Mesendoderm (in vitro differentiated cells): ENCODE measurements at regions not wholly inside any gene's neighbourhood (a gene's known extent, or its start where the extent isn't known, plus 50 kb on each side); places are given as distances from the start of the nearest gene placed in this dataset.

Experiments used
- DNase-seq: peaks from one replicate; pipeline ENCODE4 v3.0.0; 2013
- H2AK5ac ChIP-seq: 2 replicates; pipeline ENCODE4 v1.6.1; 2013; ENCODE audit warnings: low read length, inconsistent platforms
- H2BK120ac ChIP-seq: 2 replicates; pipeline ENCODE4 v1.6.1; 2013; ENCODE audit warnings: low read depth, mild to moderate bottlenecking, low read length, moderate library complexity, mixed read lengths
- H2BK15ac ChIP-seq: replicated peaks from 2 replicates; pipeline ENCODE4 v1.6.1; 2013; ENCODE audit warnings: low read depth, mild to moderate bottlenecking, moderate library complexity
- H2BK5ac ChIP-seq: 2 replicates; pipeline ENCODE4 v1.6.1; 2013; ENCODE audit warnings: low read length, inconsistent platforms
- H3K18ac ChIP-seq: 2 replicates; pipeline ENCODE4 v1.6.1; 2013; ENCODE audit warnings: mild to moderate bottlenecking, low read length, mixed read lengths
- H3K23ac ChIP-seq: one replicate; pipeline ENCODE4 v1.6.1; 2013; ENCODE audit warnings: low read length
- H3K27ac ChIP-seq: 2 replicates; pipeline ENCODE4 v1.5.1; 2013; ENCODE audit warnings: low read depth, mild to moderate bottlenecking, inconsistent platforms, low read length, moderate library complexity
- H3K27me3 ChIP-seq: 2 replicates; pipeline ENCODE4 v1.6.1; 2013; ENCODE audit warnings: low read length, control low read depth, mild to moderate bottlenecking, inconsistent platforms; ENCODE audit not compliant: insufficient read depth, poor library complexity
- H3K36me3 ChIP-seq: 2 replicates; pipeline ENCODE4 v1.6.1; 2013; ENCODE audit warnings: low read length, inconsistent platforms; ENCODE audit not compliant: control insufficient read depth, insufficient read depth
- H3K4ac ChIP-seq: one replicate; pipeline ENCODE4 v1.6.1; 2013; ENCODE audit warnings: low read depth, mild to moderate bottlenecking, low read length, moderate library complexity
- H3K4me1 ChIP-seq: 2 replicates; pipeline ENCODE4 v1.6.1; 2013; ENCODE audit warnings: low read depth, low read length, inconsistent platforms; ENCODE audit not compliant: control insufficient read depth
- H3K4me2 ChIP-seq: 2 replicates; pipeline ENCODE4 v1.6.1; 2013; ENCODE audit warnings: low read length
- H3K4me3 ChIP-seq: 2 replicates; pipeline ENCODE4 v1.5.1; 2013; ENCODE audit warnings: mild to moderate bottlenecking, low read length
- H3K56ac ChIP-seq: one replicate; pipeline ENCODE4 v1.6.1; 2013; ENCODE audit warnings: low read length
- H3K79me1 ChIP-seq: 2 replicates; pipeline ENCODE4 v1.6.1; 2013; ENCODE audit warnings: low read length, inconsistent platforms
- H3K79me2 ChIP-seq: 2 replicates; pipeline ENCODE4 v1.6.1; 2013; ENCODE audit warnings: mild to moderate bottlenecking, low read length; ENCODE audit not compliant: control insufficient read depth, insufficient read depth
- H3K9ac ChIP-seq: 2 replicates; pipeline ENCODE4 v1.6.1; 2013; ENCODE audit warnings: low read length, inconsistent platforms
- H4K5ac ChIP-seq: one replicate; pipeline ENCODE4 v1.6.1; 2013; ENCODE audit warnings: low read length
- H4K8ac ChIP-seq: one replicate; pipeline ENCODE4 v1.6.1; 2013; ENCODE audit warnings: low read depth, mild to moderate bottlenecking, control low read depth, low read length, moderate library complexity
- WGBS: extraction: QIAGEN DNeasy Blood & Tissue Kit; methylation state at CpG from one replicate; pipeline ENCODE4 v1.1.7; 2013; ENCODE audit warnings: low lambda C conversion rate, missing lambda C conversion rate; ENCODE audit not compliant: insufficient coverage; ENCODE audit errors: extremely low coverage; 5-methylcytosine and 5-hydroxymethylcytosine counted together

GRCh38 chr10:15433850-15434537, 62.9 kb upstream of the FAM171A1 start:
- peak; percentile 47 for DNase-seq
- H3K27ac ChIP-seq: no peak overlapping the region
- H4K5ac ChIP-seq: no peak overlapping the region
- H3K4me3 ChIP-seq: no peak overlapping the region
- peak overlapping the region; percentile 20 for H3K4me2 ChIP-seq
- H2BK15ac ChIP-seq: no peak overlapping the region
- H2AK5ac ChIP-seq: no peak overlapping the region
- no peaks in the 10 kb centered on the region for H3K4me1 ChIP-seq
- no peak overlapping the region for H3K18ac ChIP-seq
- no peak overlapping the region for H3K23ac ChIP-seq
- H3K4ac ChIP-seq: no peak overlapping the region
- H4K8ac ChIP-seq: no peak overlapping the region
- WGBS: 95% methylated on average over 4 of the region's 9 CpGs
- H2BK120ac ChIP-seq: no peak overlapping the region
- no peaks in the 10 kb centered on the region for H3K36me3 ChIP-seq
- H3K56ac ChIP-seq: peak overlapping the region; percentile 65
- no peaks in the 10 kb centered on the region for H3K79me1 ChIP-seq
- H3K9ac ChIP-seq: peak overlapping the region; percentile 37
- no peak overlapping the region for H2BK5ac ChIP-seq
- no peaks in the 10 kb centered on the region for H3K79me2 ChIP-seq
- no peaks in the 10 kb centered on the region for H3K27me3 ChIP-seq

GRCh38 chr10:15432266-15432665, 61.2 kb upstream of the FAM171A1 start:
- Histone ChIP-seq H3K36me3 (no peaks in the 10 kb centered on the region), H2BK5ac (no peak overlapping the region), H3K23ac (no peak overlapping the region), H4K8ac (no peak overlapping the region), H3K18ac (no peak overlapping the region), H3K4me1 (no peaks in the 10 kb centered on the region), H3K56ac (no peak overlapping the region), H3K4ac (no peak overlapping the region), H2BK120ac (no peak overlapping the region), H3K79me2 (no peaks in the 10 kb centered on the region), H3K27ac (no peak overlapping the region), H2AK5ac (no peak overlapping the region), H3K79me1 (no peaks in the 10 kb centered on the region), H2BK15ac (no peak overlapping the region), H3K27me3 (no peaks in the 10 kb centered on the region), H4K5ac (no peak overlapping the region), H3K9ac (no peak overlapping the region), H3K4me3 (no peak overlapping the region), H3K4me2 (no peak overlapping the region)
- DNase-seq: no peak
- WGBS: no CpG with 5 or more reads among the region's 7 CpGs

GRCh38 chr10:15430969-15431771, 60.1 kb upstream of the FAM171A1 start:
- H4K8ac ChIP-seq: no peak overlapping the region
- H3K4me1 ChIP-seq: no peaks in the 10 kb centered on the region
- no peak overlapping the region for H2BK5ac ChIP-seq
- no CpG with 5 or more reads among the region's 7 CpGs for WGBS
- H4K5ac ChIP-seq: no peak overlapping the region
- no peak overlapping the region for H3K4me2 ChIP-seq
- no peaks in the 10 kb centered on the region for H3K36me3 ChIP-seq
- H2AK5ac ChIP-seq: no peak overlapping the region
- no peak overlapping the region for H3K18ac ChIP-seq
- no peaks in the 10 kb centered on the region for H3K79me2 ChIP-seq
- H3K23ac ChIP-seq: no peak overlapping the region
- no peaks in the 10 kb centered on the region for H3K27me3 ChIP-seq
- H3K9ac ChIP-seq: no peak overlapping the region
- no peak overlapping the region for H3K4me3 ChIP-seq
- no peaks in the 10 kb centered on the region for H3K79me1 ChIP-seq
- H3K56ac ChIP-seq: no peak overlapping the region
- H3K4ac ChIP-seq: no peak overlapping the region
- H2BK120ac ChIP-seq: no peak overlapping the region
- no peak overlapping the region for H3K27ac ChIP-seq
- no peak for DNase-seq
- H2BK15ac ChIP-seq: no peak overlapping the region

GRCh38 chr10:15428681-15429080, 57.6 kb upstream of the FAM171A1 start:
- no peak overlapping the region for H2AK5ac ChIP-seq
- H3K79me1 ChIP-seq: no peaks in the 10 kb centered on the region
- no peaks in the 10 kb centered on the region for H3K27me3 ChIP-seq
- H4K8ac ChIP-seq: no peak overlapping the region
- no peak overlapping the region for H3K9ac ChIP-seq
- no peak overlapping the region for H3K56ac ChIP-seq
- no peak overlapping the region for H3K18ac ChIP-seq
- H3K27ac ChIP-seq: no peak overlapping the region
- H3K4me3 ChIP-seq: no peak overlapping the region
- no peaks in the 10 kb centered on the region for H3K4me1 ChIP-seq
- H2BK120ac ChIP-seq: no peak overlapping the region
- no peak overlapping the region for H3K23ac ChIP-seq
- DNase-seq: no peak
- no peak overlapping the region for H2BK15ac ChIP-seq
- H3K4ac ChIP-seq: no peak overlapping the region
- H3K79me2 ChIP-seq: no peaks in the 10 kb centered on the region
- no peaks in the 10 kb centered on the region for H3K36me3 ChIP-seq
- H2BK5ac ChIP-seq: no peak overlapping the region
- no peak overlapping the region for H4K5ac ChIP-seq
- no CpG with 5 or more reads among the region's 2 CpGs for WGBS
- H3K4me2 ChIP-seq: no peak overlapping the region

GRCh38 chr10:15427843-15428414, 56.8 kb upstream of the FAM171A1 start:
- WGBS: no CpG with 5 or more reads among the region's 5 CpGs
- no peak overlapping the region for H3K18ac ChIP-seq
- peak; percentile 71 for DNase-seq

More at GRCh38 chr10:15427843-15428414, 56.8 kb upstream of the FAM171A1 start:
- Histone ChIP-seq H3K27me3 (no peaks in the 10 kb centered on the region), H4K8ac (no peak overlapping the region), H4K5ac (no peak overlapping the region), H3K23ac (no peak overlapping the region), H3K4me2 (no peak overlapping the region), H2BK120ac (no peak overlapping the region), H3K4ac (no peak overlapping the region), H3K56ac (no peak overlapping the region), H3K27ac (no peak overlapping the region), H2BK5ac (no peak overlapping the region), H2AK5ac (no peak overlapping the region), H2BK15ac (no peak overlapping the region), H3K9ac (no peak overlapping the region), H3K36me3 (no peaks in the 10 kb centered on the region), H3K79me2 (no peaks in the 10 kb centered on the region), H3K79me1 (no peaks in the 10 kb centered on the region), H3K4me3 (no peak overlapping the region), H3K4me1 (no peaks in the 10 kb centered on the region)
